ENCODE measurements at regions not wholly inside any gene's neighbourhood (a gene's known extent, or its start where the extent isn't known, plus 50 kb on each side); places are given as distances from the start of the nearest gene placed in this dataset.
A peak's percentile ranks its signal among the peaks of the same experiment; 100 is the strongest.

DNA sequence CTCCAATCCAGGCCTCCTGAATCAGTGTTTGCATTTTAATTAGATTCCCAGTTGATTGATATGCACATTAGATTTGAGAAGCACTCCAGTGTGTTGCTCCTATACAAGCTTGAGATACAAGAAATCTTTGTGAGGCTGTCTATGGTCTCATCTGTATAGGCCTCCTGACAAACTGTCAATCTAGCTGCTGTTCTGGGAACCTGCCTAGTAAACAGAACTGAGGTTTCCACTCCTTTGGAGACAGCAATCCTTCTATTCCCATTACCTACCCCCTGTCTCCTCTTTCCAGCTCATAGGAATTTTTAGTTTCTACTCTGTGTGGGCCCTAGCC lies 306.1 kb upstream of the EMCN start:
- no peak overlapping the region for H3K4me2 ChIP-seq (ENCODE audit: insufficient read depth, low read length)

DNA sequence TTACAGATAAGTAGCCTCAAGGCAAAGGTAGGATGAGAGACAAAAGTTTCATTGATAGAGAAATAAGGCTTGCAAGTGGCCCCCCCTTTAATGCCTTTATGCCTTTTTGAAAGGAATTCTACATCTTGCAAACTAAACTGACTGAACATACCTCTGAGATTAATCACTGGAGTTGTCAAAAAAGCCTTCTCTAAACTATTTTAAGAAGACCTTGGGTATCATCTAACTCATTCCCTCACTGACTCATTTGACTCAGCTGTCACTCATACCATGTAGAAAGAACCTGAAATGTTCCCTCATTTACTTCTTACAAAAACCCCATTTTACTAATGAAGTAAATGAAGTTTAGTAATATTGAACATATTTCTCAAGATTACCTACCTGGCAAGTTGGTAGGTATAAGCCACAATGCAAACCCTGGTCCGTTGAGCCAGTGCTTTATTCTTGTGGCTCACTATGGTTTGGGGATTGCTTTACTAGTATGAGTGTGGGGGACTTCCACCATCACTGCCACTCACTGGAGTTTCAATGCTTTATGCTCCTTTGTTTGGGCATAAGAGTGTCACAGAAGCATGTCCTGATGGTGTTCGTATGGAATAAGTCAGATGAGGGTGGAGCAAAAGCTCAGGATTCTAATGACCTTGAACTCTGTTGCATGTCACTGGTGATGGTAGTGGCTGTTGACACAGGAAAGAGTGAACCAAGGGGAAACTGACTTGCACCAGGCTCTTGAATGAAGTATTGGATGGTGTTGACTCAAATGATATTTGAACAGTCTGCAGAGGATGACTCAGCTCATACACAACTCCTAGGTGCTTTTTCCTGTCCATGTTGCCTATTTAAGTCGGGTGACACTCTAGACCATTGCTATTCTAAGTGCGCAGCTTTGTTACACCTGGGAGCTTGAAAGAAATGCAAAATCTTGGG lies 305.5 kb upstream of the EMCN start:
- Histone ChIP-seq H3K79me2 (ENCODE audit: insufficient read depth, low read length) (no peaks in the 10 kb centered on the region), H3K36me3 (ENCODE audit: insufficient read depth, low read length) (no peaks in the 10 kb centered on the region), H3K4me3 (ENCODE audit: low read depth in 1 of 2, low read length in 2 of 2) (no peak overlapping the region), H2AFZ (ENCODE audit: low read depth, low read length) (no peak overlapping the region), H3K4me1 (ENCODE audit: insufficient read depth, low read length) (no peaks in the 10 kb centered on the region), H3K27me3 (ENCODE audit: insufficient read depth, low read length, poor library complexity) (no peaks in the 10 kb centered on the region), H4K20me1 (ENCODE audit: insufficient read depth, low read length) (no peaks in the 10 kb centered on the region), H3K27ac (ENCODE audit: low read length) (no peak overlapping the region), H3K4me2 (ENCODE audit: insufficient read depth, low read length) (no peak overlapping the region), H3K9me3 (ENCODE audit: insufficient read depth, low read length, severe bottlenecking) (no peaks in the 10 kb centered on the region), H3K9ac (ENCODE audit: low read depth, low read length) (no peak overlapping the region)
- no peak for ATAC-seq (ENCODE audit: insufficient read depth, low read depth)
- no peak for DNase-seq
- no peak for TF ChIP-seq EZH2 (IDR thresholded peaks at IDR 0.05; ENCODE audit: borderline replicate concordance, low read depth, low read length, severe bottlenecking)
- TF ChIP-seq, protein P1, sequence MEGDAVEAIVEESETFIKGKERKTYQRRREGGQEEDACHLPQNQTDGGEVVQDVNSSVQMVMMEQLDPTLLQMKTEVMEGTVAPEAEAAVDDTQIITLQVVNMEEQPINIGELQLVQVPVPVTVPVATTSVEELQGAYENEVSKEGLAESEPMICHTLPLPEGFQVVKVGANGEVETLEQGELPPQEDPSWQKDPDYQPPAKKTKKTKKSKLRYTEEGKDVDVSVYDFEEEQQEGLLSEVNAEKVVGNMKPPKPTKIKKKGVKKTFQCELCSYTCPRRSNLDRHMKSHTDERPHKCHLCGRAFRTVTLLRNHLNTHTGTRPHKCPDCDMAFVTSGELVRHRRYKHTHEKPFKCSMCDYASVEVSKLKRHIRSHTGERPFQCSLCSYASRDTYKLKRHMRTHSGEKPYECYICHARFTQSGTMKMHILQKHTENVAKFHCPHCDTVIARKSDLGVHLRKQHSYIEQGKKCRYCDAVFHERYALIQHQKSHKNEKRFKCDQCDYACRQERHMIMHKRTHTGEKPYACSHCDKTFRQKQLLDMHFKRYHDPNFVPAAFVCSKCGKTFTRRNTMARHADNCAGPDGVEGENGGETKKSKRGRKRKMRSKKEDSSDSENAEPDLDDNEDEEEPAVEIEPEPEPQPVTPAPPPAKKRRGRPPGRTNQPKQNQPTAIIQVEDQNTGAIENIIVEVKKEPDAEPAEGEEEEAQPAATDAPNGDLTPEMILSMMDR (IDR thresholded peaks at IDR 0.05; ENCODE audit: borderline replicate concordance, extremely low read depth, low read length, poor library complexity, severe bottlenecking) = no peak

More for the DNA sequence above, 306.1 kb upstream of the EMCN start:
- no peaks in the 10 kb centered on the region for H3K9me3 ChIP-seq (ENCODE audit: insufficient read depth, low read length, severe bottlenecking)
- H3K4me1 ChIP-seq (ENCODE audit: insufficient read depth, low read length) = no peaks in the 10 kb centered on the region
- DNase-seq (no peak), ATAC-seq (ENCODE audit: insufficient read depth, low read depth) (no peak)
- no peak overlapping the region for H3K9ac ChIP-seq (ENCODE audit: low read depth, low read length)
- no peaks in the 10 kb centered on the region for H3K36me3 ChIP-seq (ENCODE audit: insufficient read depth, low read length)
- no peaks in the 10 kb centered on the region for H4K20me1 ChIP-seq (ENCODE audit: insufficient read depth, low read length)
- H3K4me3 ChIP-seq (ENCODE audit: low read depth in 1 of 2, low read length in 2 of 2) = no peak overlapping the region
- TF ChIP-seq, protein P1 (IDR thresholded peaks at IDR 0.05; ENCODE audit: borderline replicate concordance, extremely low read depth, low read length, poor library complexity, severe bottlenecking) = no peak
- TF ChIP-seq EZH2 (IDR thresholded peaks at IDR 0.05; ENCODE audit: borderline replicate concordance, low read depth, low read length, severe bottlenecking) = no peak
- no peak overlapping the region for H3K27ac ChIP-seq (ENCODE audit: low read length)
- 0 out of 2 replicates have a peak overlapping the region, but pooled peaks have one; percentile 25 for H2AFZ ChIP-seq (ENCODE audit: low read depth, low read length)
- H3K79me2 ChIP-seq (ENCODE audit: insufficient read depth, low read length) = no peaks in the 10 kb centered on the region
- no peaks in the 10 kb centered on the region for H3K27me3 ChIP-seq (ENCODE audit: insufficient read depth, low read length, poor library complexity)

DNA sequence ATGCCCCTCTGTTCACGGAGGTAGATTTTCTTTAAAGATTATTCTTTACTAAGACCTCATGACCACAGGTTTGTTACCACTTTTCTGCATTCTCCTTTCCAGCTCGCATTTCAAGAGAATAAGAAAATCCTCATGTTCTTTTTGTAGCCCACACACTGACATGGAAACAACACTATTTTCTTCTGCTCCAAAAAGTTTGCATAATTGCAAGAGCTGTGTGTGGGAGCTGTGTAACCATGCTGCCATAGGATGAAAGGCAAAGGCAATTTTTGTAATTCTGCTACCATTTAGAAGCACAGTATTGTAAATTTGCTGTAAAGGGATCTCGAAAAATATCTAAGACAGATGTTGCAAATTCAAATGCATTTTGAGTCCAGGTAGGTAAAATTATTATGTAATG lies 302.4 kb upstream of the EMCN start:
- Histone ChIP-seq H3K27ac (ENCODE audit: low read length) (no peak overlapping the region), H3K9ac (ENCODE audit: low read depth, low read length) (no peak overlapping the region), H3K79me2 (ENCODE audit: insufficient read depth, low read length) (no peaks in the 10 kb centered on the region), H3K4me2 (ENCODE audit: insufficient read depth, low read length) (no peak overlapping the region), H3K36me3 (ENCODE audit: insufficient read depth, low read length) (no peaks in the 10 kb centered on the region), H3K27me3 (ENCODE audit: insufficient read depth, low read length, poor library complexity) (no peaks in the 10 kb centered on the region), H2AFZ (ENCODE audit: low read depth, low read length) (no peak overlapping the region), H3K4me1 (ENCODE audit: insufficient read depth, low read length) (no peaks in the 10 kb centered on the region), H3K9me3 (ENCODE audit: insufficient read depth, low read length, severe bottlenecking) (no peaks in the 10 kb centered on the region), H4K20me1 (ENCODE audit: insufficient read depth, low read length) (no peaks in the 10 kb centered on the region), H3K4me3 (ENCODE audit: low read depth in 1 of 2, low read length in 2 of 2) (no peak overlapping the region)
- no peak for ATAC-seq (ENCODE audit: insufficient read depth, low read depth)
- TF ChIP-seq, protein P1 (IDR thresholded peaks at IDR 0.05; ENCODE audit: borderline replicate concordance, extremely low read depth, low read length, poor library complexity, severe bottlenecking) = no peak
- TF ChIP-seq EZH2 (IDR thresholded peaks at IDR 0.05; ENCODE audit: borderline replicate concordance, low read depth, low read length, severe bottlenecking) = no peak
- DNase-seq = no peak
